HG03095 (cell line): ENCODE measurements at regions not wholly inside any gene's neighbourhood (a gene's known extent, or its start where the extent isn't known, plus 50 kb on each side); places are given as distances from the start of the nearest gene placed in this dataset.

Experiments
- ATAC-seq: cut with Tn5 transposase; IDR thresholded peaks from one replicate; pipeline ENCODE4 v1.9.1; 2021; ENCODE audit warnings: moderate library complexity; ENCODE audit not compliant: unreplicated experiment

GRCh38 chr4:159497936-159498335 lies 395.1 kb downstream of the RAPGEF2 start:
- no peak for ATAC-seq

GRCh38 chr4:159498446-159499115 lies 395.7 kb downstream of the RAPGEF2 start:
- no peak for ATAC-seq

- ATAC-seq = no peak
These were observed 398.0 kb downstream of the RAPGEF2 start for GRCh38 chr4:159500861-159501260.

GRCh38 chr4:159503236-159504008 lies 400.5 kb downstream of the RAPGEF2 start:
- no peak for ATAC-seq

GRCh38 chr4:159504684-159505083 lies 401.8 kb downstream of the RAPGEF2 start:
- ATAC-seq = no peak

- ATAC-seq = no peak
These were observed 402.5 kb downstream of the RAPGEF2 start for GRCh38 chr4:159505266-159505975.

- no peak for ATAC-seq
These were observed 404.1 kb downstream of the RAPGEF2 start for GRCh38 chr4:159506801-159507517.

GRCh38 chr4:159508917-159509500 lies 406.1 kb downstream of the RAPGEF2 start:
- ATAC-seq = no peak

GRCh38 chr4:159512348-159512747 lies 409.5 kb downstream of the RAPGEF2 start:
- no peak for ATAC-seq

GRCh38 chr4:159515314-159516025 lies 412.6 kb downstream of the RAPGEF2 start:
- ATAC-seq = no peak

GRCh38 chr4:159516556-159517140 lies 413.8 kb downstream of the RAPGEF2 start:
- ATAC-seq = no peak

GRCh38 chr4:159520074-159520473 lies 417.2 kb downstream of the RAPGEF2 start:
- ATAC-seq = no peak

- ATAC-seq = no peak
These were observed 423.3 kb downstream of the RAPGEF2 start for GRCh38 chr4:159526172-159526571.

- ATAC-seq = no peak
These were observed 431.8 kb downstream of the RAPGEF2 start for GRCh38 chr4:159534655-159535054.

- ATAC-seq = no peak
These were observed 435.7 kb downstream of the RAPGEF2 start for GRCh38 chr4:159538556-159538955.

- no peak for ATAC-seq
These were observed 437.2 kb downstream of the RAPGEF2 start for GRCh38 chr4:159540038-159540437.

- ATAC-seq = no peak
These were observed 437.6 kb downstream of the RAPGEF2 start for GRCh38 chr4:159540501-159540900.

GRCh38 chr4:159541143-159541542 lies 438.3 kb downstream of the RAPGEF2 start:
- ATAC-seq = no peak

- ATAC-seq = no peak
These were observed 439.4 kb downstream of the RAPGEF2 start for GRCh38 chr4:159542296-159542695.

GRCh38 chr4:159543831-159544230 lies 441.0 kb downstream of the RAPGEF2 start:
- ATAC-seq = no peak
